Smooth muscle cell (in vitro differentiated cells): ENCODE measurements at regions not wholly inside any gene's neighbourhood (a gene's known extent, or its start where the extent isn't known, plus 50 kb on each side); places are given as distances from the start of the nearest gene placed in this dataset.

Experiments used
- DNase-seq: peaks from one replicate; lab custom pipeline; 2025; ENCODE audit not compliant: unreplicated experiment; lab: John Stamatoyannopoulos, UW
- H2AFZ ChIP-seq: fragments of 200-600 bp; sonication (generic); 2 replicates; pipeline ENCODE4 v1.6.0; 2016; ENCODE audit warnings: antibody characterized with exemption, low read depth, mild to moderate bottlenecking
- H3F3A ChIP-seq: fragments of 200-600 bp; sonication (generic); 2 replicates; pipeline ENCODE4 v1.6.0; 2017; ENCODE audit warnings: antibody characterized with exemption, low read depth
- H3K27ac ChIP-seq: fragments of 200-600 bp; sonication (generic); 2 replicates; pipeline ENCODE4 v1.5.1; 2016; ENCODE audit warnings: low read depth, mild to moderate bottlenecking
- H3K27me3 ChIP-seq: fragments of 200-600 bp; sonication (generic); 2 replicates; pipeline ENCODE4 v1.6.1; 2016; ENCODE audit warnings: low read depth, mild to moderate bottlenecking
- H3K36me3 ChIP-seq: fragments of 200-600 bp; sonication (generic); 2 replicates; pipeline ENCODE4 v1.5.1; 2016; ENCODE audit warnings: low read depth
- H3K4me1 ChIP-seq: fragments of 200-600 bp; sonication (generic); 2 replicates; pipeline ENCODE4 v1.5.1; 2016; ENCODE audit warnings: low read depth
- H3K4me2 ChIP-seq: fragments of 200-600 bp; sonication (generic); 2 replicates; pipeline ENCODE4 v1.6.0; 2016; ENCODE audit warnings: mild to moderate bottlenecking
- H3K4me3 ChIP-seq: fragments of 200-600 bp; sonication (generic); 2 replicates; pipeline ENCODE4 v1.5.1; 2016; ENCODE audit warnings: mild to moderate bottlenecking
- H3K79me2 ChIP-seq: fragments of 200-600 bp; sonication (generic); 2 replicates; pipeline ENCODE4 v1.6.0; 2016; ENCODE audit warnings: low read depth, mild to moderate bottlenecking
- H3K9ac ChIP-seq: fragments of 200-600 bp; sonication (generic); 2 replicates; pipeline ENCODE4 v1.6.0; 2016; ENCODE audit warnings: low read depth
- H3K9me3 ChIP-seq: fragments of 200-600 bp; sonication (generic); replicated peaks from 2 replicates; pipeline ENCODE4 v1.5.1; 2016; ENCODE audit warnings: low read depth
- H4K20me1 ChIP-seq: fragments of 200-600 bp; sonication (generic); 2 replicates; pipeline ENCODE4 v1.6.0; 2016; ENCODE audit warnings: low read depth
- CTCF ChIP-seq: fragments of 200-600 bp; sonication (generic); IDR thresholded peaks from 2 replicates; pipeline ENCODE4 v1.5.1; 2017; ENCODE audit warnings: borderline replicate concordance, mild to moderate bottlenecking, antibody characterized with exemption; ENCODE audit not compliant: insufficient read depth, poor library complexity, severe bottlenecking
- WGBS: methylation state at CpG from one replicate; pipeline ENCODE4 v1.1.7; 2016; ENCODE audit warnings: low lambda C conversion rate; 5-methylcytosine and 5-hydroxymethylcytosine counted together

GRCh38 chr2:125630377-125630776 lies 1025.6 kb upstream of the GYPC start:
- H3K9ac ChIP-seq = no peak overlapping the region
- H3K27me3 ChIP-seq = no peaks in the 10 kb centered on the region
- DNase-seq = no peak
- H3K9me3 ChIP-seq = no peaks in the 10 kb centered on the region
- H3K79me2 ChIP-seq = no peaks in the 10 kb centered on the region
- 92% methylated on average over 6 of the region's 6 CpGs for WGBS
- no peak overlapping the region for H3K4me3 ChIP-seq
- no peak overlapping the region for H3K4me2 ChIP-seq
- H3K36me3 ChIP-seq = no peaks in the 10 kb centered on the region
- no peak overlapping the region for H2AFZ ChIP-seq
- no peaks in the 10 kb centered on the region for H3K4me1 ChIP-seq
- H3K27ac ChIP-seq = no peak overlapping the region
- TF ChIP-seq CTCF = no peak
- no peaks in the 10 kb centered on the region for H4K20me1 ChIP-seq
- H3F3A ChIP-seq = no peaks in the 10 kb centered on the region

GRCh38 chr2:125634662-125635061 lies 1021.3 kb upstream of the GYPC start:
- no peaks in the 10 kb centered on the region for H3K9me3 ChIP-seq
- H3K27ac ChIP-seq = no peak overlapping the region
- H3K79me2 ChIP-seq = no peaks in the 10 kb centered on the region
- H4K20me1 ChIP-seq = no peaks in the 10 kb centered on the region
- H3K4me2 ChIP-seq = no peak overlapping the region
- no peak for TF ChIP-seq CTCF
- H3K4me3 ChIP-seq = no peak overlapping the region
- no peaks in the 10 kb centered on the region for H3K36me3 ChIP-seq
- H3K9ac ChIP-seq = no peak overlapping the region
- H3K27me3 ChIP-seq = no peaks in the 10 kb centered on the region
- H3F3A ChIP-seq = no peaks in the 10 kb centered on the region
- no peak for DNase-seq
- H2AFZ ChIP-seq = no peak overlapping the region
- no peaks in the 10 kb centered on the region for H3K4me1 ChIP-seq

- Histone ChIP-seq H3K79me2 (no peaks in the 10 kb centered on the region), H3K27me3 (no peaks in the 10 kb centered on the region), H4K20me1 (no peaks in the 10 kb centered on the region), H3F3A (no peaks in the 10 kb centered on the region), H3K9me3 (no peaks in the 10 kb centered on the region), H3K27ac (no peak overlapping the region), H3K4me3 (no peak overlapping the region), H3K4me2 (no peak overlapping the region), H3K9ac (no peak overlapping the region), H3K4me1 (no peaks in the 10 kb centered on the region), H2AFZ (no peak overlapping the region), H3K36me3 (no peaks in the 10 kb centered on the region)
- 88% methylated on average over 1 of the region's 1 CpG for WGBS
- DNase-seq = no peak
- no peak for TF ChIP-seq CTCF
These were observed 1017.6 kb upstream of the GYPC start for GRCh38 chr2:125638345-125638744.

GRCh38 chr2:125642032-125642431 lies 1013.9 kb upstream of the GYPC start:
- Histone ChIP-seq H3K9me3 (no peaks in the 10 kb centered on the region), H3K9ac (no peak overlapping the region), H3K27ac (no peak overlapping the region), H3K27me3 (no peaks in the 10 kb centered on the region), H4K20me1 (no peaks in the 10 kb centered on the region), H3K4me1 (no peaks in the 10 kb centered on the region), H2AFZ (no peak overlapping the region), H3K79me2 (no peaks in the 10 kb centered on the region), H3K4me2 (no peak overlapping the region), H3K36me3 (no peaks in the 10 kb centered on the region), H3F3A (no peaks in the 10 kb centered on the region), H3K4me3 (no peak overlapping the region)
- no peak for TF ChIP-seq CTCF
- 86% methylated on average over 2 of the region's 2 CpGs for WGBS
- no peak for DNase-seq
